ENCODE measurements at regions not wholly inside any gene's neighbourhood (a gene's known extent, or its start where the extent isn't known, plus 50 kb on each side); places are given as distances from the start of the nearest gene placed in this dataset.
"Not testable (repeated sequence)": the region's sequence is repeated elsewhere in the genome, so short reads cannot be mapped to it uniquely, and the experiment has no call there.

DNA sequence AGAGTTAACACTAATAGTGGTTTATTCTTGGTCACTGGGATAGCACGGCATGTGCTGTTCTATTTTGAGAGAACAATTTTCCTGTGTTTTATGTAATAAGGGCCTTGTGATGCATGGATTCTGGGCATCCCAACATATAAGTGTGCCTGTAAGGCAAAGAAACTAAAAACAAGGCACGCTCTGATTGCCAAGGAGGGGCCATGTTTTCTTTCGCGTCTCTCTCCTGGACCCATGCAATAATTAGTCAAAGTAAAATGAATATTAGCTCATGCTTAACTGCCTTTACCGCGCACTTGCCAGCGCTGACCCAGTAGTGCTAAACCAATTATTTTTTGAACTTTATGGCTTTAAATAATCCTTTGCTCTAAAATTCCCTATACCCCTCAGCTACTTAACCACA lies 140.9 kb downstream of the PSAT1 start:
- in situ Hi-C loops (cut with HindIII; ENCODE audit: low sequenced_read_pairs): no loop called here

DNA sequence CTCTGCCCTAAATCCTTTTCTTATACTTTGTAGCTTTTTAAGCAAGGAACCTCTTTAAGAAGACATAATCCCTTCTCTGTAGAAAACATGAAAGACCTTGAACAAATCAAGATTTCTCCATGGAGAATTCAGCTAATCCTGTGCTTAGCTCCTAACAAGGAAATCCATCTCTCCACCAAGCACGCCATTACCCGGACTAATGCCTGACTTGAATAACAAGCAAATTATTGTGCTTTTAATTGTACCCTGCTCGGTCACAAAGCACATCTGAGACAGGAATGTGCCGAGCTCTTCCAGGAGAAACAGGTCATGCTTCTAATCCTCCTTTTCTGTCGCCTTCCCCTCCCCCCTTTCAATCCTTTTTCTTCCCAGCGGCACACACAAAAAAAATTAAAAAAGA lies 141.3 kb downstream of the PSAT1 start:
- in situ Hi-C loops (cut with HindIII; ENCODE audit: low sequenced_read_pairs): no loop called here

GRCh38 chr9:78438780-78439179 lies 141.9 kb downstream of the PSAT1 start:
- in situ Hi-C loops (cut with HindIII; ENCODE audit: low sequenced_read_pairs): no loop called here

DNA sequence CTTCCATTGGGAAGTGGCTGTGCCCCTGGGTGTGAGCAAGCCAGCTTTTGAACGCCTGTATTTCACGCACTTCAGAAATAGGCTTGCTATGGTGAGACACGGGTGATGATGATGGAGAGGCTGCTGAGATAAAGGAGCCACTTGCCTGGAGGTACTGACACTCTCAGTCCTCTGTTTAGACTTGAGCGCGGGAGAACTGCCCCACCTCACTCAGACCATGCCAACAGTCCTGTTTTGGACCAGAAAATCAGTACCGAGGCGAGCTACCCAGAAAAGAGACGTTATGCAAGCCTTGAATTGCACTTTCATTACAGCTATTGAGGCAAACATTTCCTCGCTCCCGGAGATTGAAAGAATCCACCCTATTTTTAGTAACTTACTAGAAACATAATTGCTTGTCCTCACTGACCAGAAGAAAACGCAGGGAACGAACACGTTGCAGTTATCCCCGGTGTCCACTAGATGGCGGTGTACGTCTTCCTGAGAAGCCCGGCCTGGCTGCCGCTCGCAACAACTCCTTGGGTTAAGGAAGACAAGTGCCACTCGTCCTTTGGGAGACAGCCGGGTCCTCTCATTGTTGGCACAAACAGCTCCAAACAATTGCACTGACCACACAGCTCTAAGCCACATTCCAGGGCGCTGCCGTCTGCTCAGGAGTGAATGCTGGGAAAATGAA lies 142.4 kb downstream of the PSAT1 start:
- in situ Hi-C loops (cut with HindIII; ENCODE audit: low sequenced_read_pairs): no loop called here

- in situ Hi-C loops (cut with HindIII; ENCODE audit: low sequenced_read_pairs): no loop called here
Measured at GRCh38 chr9:78439866-78440830, 143.2 kb downstream of the PSAT1 start.

DNA sequence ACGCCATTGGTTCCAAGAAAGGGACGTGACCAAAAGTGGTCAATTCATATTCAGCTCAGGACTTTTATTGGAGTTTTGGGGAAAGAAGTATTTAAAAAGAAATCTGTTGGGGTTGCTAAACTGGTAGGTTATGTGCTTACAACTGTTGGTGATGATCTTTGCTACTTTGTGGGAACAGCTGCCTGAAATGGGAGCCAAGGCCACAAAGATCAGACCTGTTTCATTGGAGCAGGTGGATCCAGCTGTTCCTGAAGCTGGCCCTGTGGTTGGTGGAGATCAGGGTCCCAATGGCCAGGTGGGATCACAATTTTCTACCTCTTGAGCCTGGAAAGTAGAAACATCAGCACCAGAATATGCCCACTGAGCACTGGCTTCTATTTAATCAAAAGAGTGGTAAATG lies 144.5 kb downstream of the PSAT1 start:
- in situ Hi-C loops (cut with HindIII; ENCODE audit: low sequenced_read_pairs): no loop called here

- in situ Hi-C loops (cut with HindIII; ENCODE audit: low sequenced_read_pairs): no loop called here
Measured at GRCh38 chr9:78441822-78442431, 145.0 kb downstream of the PSAT1 start.

- in situ Hi-C loops (cut with HindIII; ENCODE audit: low sequenced_read_pairs): not testable (repeated sequence)
Measured at GRCh38 chr9:78442577-78442976, 145.7 kb downstream of the PSAT1 start.

DNA sequence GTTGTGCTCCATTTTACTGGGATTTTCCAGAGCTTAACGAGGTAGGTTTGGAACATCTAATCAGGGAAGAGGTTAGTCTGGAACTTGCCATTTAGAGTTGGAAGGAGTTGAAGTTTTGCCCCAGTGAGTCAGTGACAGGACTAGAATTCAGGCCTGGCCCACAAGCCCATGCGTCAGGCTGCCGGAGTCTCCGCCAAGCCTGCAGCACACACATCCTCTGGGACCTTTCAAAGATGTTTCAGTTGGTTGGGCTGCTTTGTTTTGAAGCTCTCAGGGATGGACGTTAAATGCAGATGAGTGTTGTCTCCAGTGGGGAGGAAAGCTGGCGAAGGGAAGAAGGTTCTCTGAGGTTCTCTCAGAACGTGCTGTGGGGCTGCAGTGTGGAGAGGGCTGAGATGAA lies 147.0 kb downstream of the PSAT1 start:
- in situ Hi-C loops (cut with HindIII; ENCODE audit: low sequenced_read_pairs): no loop called here

GRCh38 chr9:78448960-78449673 lies 152.2 kb downstream of the PSAT1 start:
- in situ Hi-C loops (cut with HindIII; ENCODE audit: low sequenced_read_pairs): no loop called here

- in situ Hi-C loops (cut with HindIII; ENCODE audit: low sequenced_read_pairs): no loop called here
Measured at GRCh38 chr9:78453450-78453849, 156.5 kb downstream of the PSAT1 start.

GRCh38 chr9:78462611-78463010 lies 165.7 kb downstream of the PSAT1 start:
- in situ Hi-C loops (cut with HindIII; ENCODE audit: low sequenced_read_pairs): no loop called here

GRCh38 chr9:78463750-78464149 lies 166.8 kb downstream of the PSAT1 start:
- in situ Hi-C loops (cut with HindIII; ENCODE audit: low sequenced_read_pairs): no loop called here

DNA sequence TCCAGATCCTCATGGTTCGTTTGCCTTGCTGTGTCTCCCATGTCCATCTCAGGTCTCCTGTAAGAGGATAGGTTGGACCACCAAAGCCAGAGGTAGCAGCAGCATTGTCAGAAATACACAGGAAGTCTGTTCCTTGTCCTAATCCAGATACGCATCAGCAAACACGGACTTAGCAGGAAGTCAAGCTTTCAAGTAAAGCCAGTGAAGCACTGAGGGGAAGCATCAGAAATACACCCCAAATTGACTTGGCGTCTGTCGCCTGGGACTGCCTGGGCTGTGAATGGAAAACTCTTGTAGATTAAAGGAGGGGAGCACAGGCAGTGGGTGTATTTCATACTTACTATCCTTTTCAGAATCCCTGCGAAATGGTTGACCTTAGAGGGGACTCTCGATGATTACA lies 171.3 kb downstream of the PSAT1 start:
- in situ Hi-C loops (cut with HindIII; ENCODE audit: low sequenced_read_pairs): loop anchor here (5.0 kb wide), 2 partner anchors 54 to 76 kb away; no protein-coding TSS in a partner anchor

- in situ Hi-C loops (cut with HindIII; ENCODE audit: low sequenced_read_pairs): loop anchor here (5.0 kb wide), 2 partner anchors 53 to 77 kb away; no protein-coding TSS in a partner anchor
Measured at GRCh38 chr9:78468974-78469576, 172.2 kb downstream of the PSAT1 start.

DNA sequence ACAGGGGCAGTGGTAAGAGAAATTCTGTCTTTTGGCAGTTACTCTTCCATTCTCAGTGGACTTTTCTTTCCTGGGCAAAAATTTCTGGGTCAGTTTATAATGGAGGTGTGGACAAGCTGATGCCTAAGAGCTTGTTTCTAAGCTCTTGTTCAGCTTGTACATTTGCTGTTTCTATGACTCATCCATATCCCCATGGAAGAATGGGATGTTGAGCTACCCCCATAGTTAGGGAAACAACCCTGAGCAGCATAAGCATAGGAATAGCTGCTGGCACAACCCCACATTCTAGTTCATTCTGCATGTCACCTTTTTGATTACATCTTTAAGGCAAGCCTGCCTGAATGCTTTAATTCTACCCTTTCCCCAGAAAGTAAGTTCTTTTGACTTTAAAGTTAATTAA lies 173.3 kb downstream of the PSAT1 start:
- in situ Hi-C loops (cut with HindIII; ENCODE audit: low sequenced_read_pairs): no loop called here

- in situ Hi-C loops (cut with HindIII; ENCODE audit: low sequenced_read_pairs): no loop called here
Measured at GRCh38 chr9:78470741-78471140, 173.8 kb downstream of the PSAT1 start.

DNA sequence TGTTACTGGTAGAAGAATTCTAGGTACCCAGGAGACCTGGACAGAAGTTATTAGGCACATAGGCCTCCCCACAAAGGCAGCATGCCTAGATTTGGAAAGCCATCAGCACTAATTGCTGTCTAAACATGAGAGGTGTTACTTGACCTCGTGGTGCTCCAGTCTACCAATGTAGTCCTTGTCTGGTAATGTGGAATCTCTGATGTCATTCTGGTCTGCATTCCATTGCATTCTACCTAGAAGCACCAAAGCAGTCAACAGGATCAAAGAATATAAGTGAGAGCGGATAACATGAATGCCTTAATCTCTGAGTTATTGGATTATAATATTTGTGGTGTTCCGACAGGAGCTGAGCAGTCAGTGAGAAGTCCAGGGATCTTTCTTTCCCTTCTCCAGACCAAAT lies 175.2 kb downstream of the PSAT1 start:
- in situ Hi-C loops (cut with HindIII; ENCODE audit: low sequenced_read_pairs): no loop called here

DNA sequence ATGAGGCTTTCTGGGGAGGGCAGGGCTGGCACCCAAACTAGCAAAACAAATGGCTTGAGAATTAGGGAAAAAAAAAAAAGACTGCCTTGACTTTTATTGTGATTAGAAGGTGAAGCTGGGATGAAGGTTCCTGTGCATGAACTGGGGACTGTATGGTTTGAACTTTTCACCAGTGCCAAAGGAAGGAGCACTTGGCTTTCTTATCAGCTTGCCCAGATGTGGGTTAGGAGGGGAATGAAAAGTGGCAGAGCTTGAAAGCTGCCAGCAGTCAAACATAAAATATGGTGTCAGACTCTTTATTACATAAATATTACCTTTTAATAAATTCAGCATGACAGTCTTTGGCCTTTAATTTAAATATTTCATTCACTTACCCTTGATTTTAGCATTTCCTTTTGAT lies 182.5 kb downstream of the PSAT1 start:
- in situ Hi-C loops (cut with HindIII; ENCODE audit: low sequenced_read_pairs): no loop called here

- in situ Hi-C loops (cut with HindIII; ENCODE audit: low sequenced_read_pairs): no loop called here
Measured at GRCh38 chr9:78486661-78487060, 189.7 kb downstream of the PSAT1 start.

DNA sequence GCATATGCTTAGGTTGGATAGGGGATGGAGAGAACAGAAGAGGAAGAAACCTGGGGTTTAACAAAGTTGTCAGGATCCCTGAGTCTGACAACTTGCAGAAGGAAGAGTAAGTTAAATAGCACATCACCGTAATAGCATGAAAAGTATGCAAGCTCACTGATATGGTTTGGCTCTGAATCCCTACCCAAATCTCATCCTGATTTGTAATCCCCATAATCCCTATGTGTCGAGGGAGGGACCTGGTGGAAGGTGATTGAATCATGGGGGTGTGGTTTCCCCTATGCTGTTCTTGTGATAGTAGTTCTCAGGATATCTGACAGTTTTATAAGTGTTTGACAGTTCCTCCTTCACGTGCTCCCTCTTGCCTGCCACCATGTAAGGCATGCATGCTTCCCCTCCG lies 193.3 kb downstream of the PSAT1 start:
- in situ Hi-C loops (cut with HindIII; ENCODE audit: low sequenced_read_pairs): no loop called here

Data from endothelial cell of hepatic sinusoid (primary cell).